H1 (cell line): ENCODE measurements at regions not wholly inside any gene's neighbourhood (a gene's known extent, or its start where the extent isn't known, plus 50 kb on each side); places are given as distances from the start of the nearest gene placed in this dataset.

Experiments
- CTCF ChIA-PET: fragments of 300-600 bp; sonication (Branson Sonifier 250); formaldehyde crosslinking; loops from one replicate; lab custom pipeline; 2021; ENCODE audit not compliant: partially characterized antibody; lab: Charles Lee
- POLR2A ChIA-PET: fragments of 300-600 bp; sonication (Branson Sonifier 250); formaldehyde crosslinking; loops from one replicate; lab custom pipeline; 2021; ENCODE audit warnings: inconsistent platforms; ENCODE audit not compliant: partially characterized antibody; lab: Charles Lee
- DNase-seq, 2 experiments: peaks; one replicate each; pipeline versions ENCODE4 v3.0.0 to v3.0.0-alpha.2; 2010 to 2022; ENCODE audit warnings: low spot score in 2 of 2, low read depth in 1 of 2, mixed read lengths in 1 of 2
- FAIRE-seq: peaks from 2 replicates; lab custom pipeline; 2011; peaks lifted over from hg19 to GRCh38; lab: Jason Lieb, UNC
- H2AFZ ChIP-seq: 2 replicates; pipeline ENCODE4 v1.8.1; 2012; ENCODE audit warnings: low read length, inconsistent platforms
- H2AK5ac ChIP-seq: 2 replicates; pipeline ENCODE4 v1.6.1; 2013; ENCODE audit warnings: low read depth, low read length
- H2BK120ac ChIP-seq: replicated peaks from 2 replicates; pipeline ENCODE3; 2013; ENCODE audit warnings: low read depth, low read length, inconsistent platforms
- H2BK12ac ChIP-seq: 2 replicates; pipeline ENCODE4 v1.6.1; 2013; ENCODE audit warnings: low read depth, low read length
- H2BK15ac ChIP-seq: 2 replicates; pipeline ENCODE4 v1.6.1; 2013; ENCODE audit warnings: low read length
- H2BK20ac ChIP-seq: 2 replicates; pipeline ENCODE4 v1.6.1; 2013; ENCODE audit warnings: low read length
- H2BK5ac ChIP-seq: 2 replicates; pipeline ENCODE4 v1.6.1; 2013; ENCODE audit warnings: low read depth, low read length
- H3K14ac ChIP-seq: 2 replicates; pipeline ENCODE4 v1.6.1; 2013; ENCODE audit warnings: inconsistent platforms; ENCODE audit not compliant: insufficient read length
- H3K18ac ChIP-seq: 2 replicates; pipeline ENCODE4 v1.6.1; 2013; ENCODE audit warnings: low read length; ENCODE audit errors: extremely low read depth
- H3K23ac ChIP-seq: 2 replicates; pipeline ENCODE4 v1.6.1; 2013; ENCODE audit warnings: inconsistent platforms; ENCODE audit not compliant: insufficient read length
- H3K23me2 ChIP-seq: 2 replicates; pipeline ENCODE4 v1.6.1; 2013; ENCODE audit warnings: low read depth, low read length
- H3K27ac ChIP-seq: 2 replicates; pipeline ENCODE4 v1.6.1; 2011; ENCODE audit warnings: low read depth, low read length, inconsistent platforms
- H3K27me3 ChIP-seq, 4 experiments: replicated peaks in 1 of 4; 1 replicate in 1 of 4; 2 replicates in 3 of 4; pipeline versions ENCODE4 v1.6.1 to v1.8.1; 2011 to 2013; ENCODE audit warnings: low read length in 3 of 4, mild to moderate bottlenecking in 3 of 4, inconsistent platforms in 2 of 4, mixed read lengths in 2 of 4, moderate library complexity in 1 of 4; ENCODE audit not compliant: control insufficient read depth in 3 of 4, insufficient read depth in 3 of 4; ENCODE audit errors: extremely low read depth in 1 of 4
- H3K36me3 ChIP-seq, 4 experiments: 2 replicates each; pipeline versions ENCODE4 v1.6.1 to v1.8.1; 2011 to 2013; ENCODE audit warnings: mild to moderate bottlenecking in 4 of 4, low read length in 3 of 4, moderate library complexity in 2 of 4, control low read depth in 1 of 4, inconsistent platforms in 1 of 4; ENCODE audit not compliant: insufficient read depth in 4 of 4, control insufficient read depth in 2 of 4
- H3K4ac ChIP-seq: replicated peaks from 2 replicates; pipeline ENCODE3; 2013; ENCODE audit warnings: low read length, low read depth, mixed read lengths, inconsistent platforms; ENCODE audit not compliant: insufficient read length
- H3K4me1 ChIP-seq, 4 experiments: replicated peaks in 1 of 4; 1 replicate in 1 of 4; 2 replicates in 3 of 4; pipeline versions ENCODE4 v1.6.1 to v1.8.1; 2011 to 2013; ENCODE audit warnings: low read length in 3 of 4, inconsistent platforms in 2 of 4, mixed read lengths in 1 of 4; ENCODE audit not compliant: insufficient read depth in 4 of 4, control insufficient read depth in 3 of 4
- H3K4me2 ChIP-seq, 2 experiments: 2 replicates each; pipeline versions ENCODE4 v1.6.1 to v1.8.1; 2011 to 2013; ENCODE audit warnings: low read depth in 2 of 2, low read length in 2 of 2, control low read depth in 1 of 2, inconsistent platforms in 1 of 2, mild to moderate bottlenecking in 1 of 2; ENCODE audit not compliant: insufficient read depth in 1 of 2
- H3K4me3 ChIP-seq, 4 experiments: fragments of 200-600, 300-600 bp in 1 of 4; sonication (generic), shearing (Covaris generic), sonication (Bioruptor Twin) in 1 of 4; 2 replicates each; pipeline versions ENCODE4 v1.5.1 to v1.8.1; 2011 to 2016; ENCODE audit warnings: low read length in 4 of 4, low read depth in 3 of 4, control low read depth in 2 of 4, inconsistent platforms in 2 of 4, mild to moderate bottlenecking in 2 of 4, mixed read lengths in 1 of 4, moderate library complexity in 1 of 4; ENCODE audit not compliant: insufficient read depth in 2 of 4; ENCODE audit errors: extremely low read depth in 1 of 4
- H3K56ac ChIP-seq: replicated peaks from 2 replicates; pipeline ENCODE3; 2013; ENCODE audit warnings: low read depth, mild to moderate bottlenecking, mixed read lengths, low read length, inconsistent platforms; ENCODE audit not compliant: insufficient read length
- H3K79me1 ChIP-seq: 2 replicates; pipeline ENCODE4 v1.6.1; 2013; ENCODE audit warnings: low read depth, low read length, control low read depth
- H3K79me2 ChIP-seq, 2 experiments: 2 replicates each; pipeline versions ENCODE4 v1.6.1 to v1.8.1; 2012 to 2013; ENCODE audit warnings: low read length in 2 of 2, mild to moderate bottlenecking in 2 of 2, inconsistent platforms in 1 of 2; ENCODE audit not compliant: insufficient read depth in 2 of 2, control insufficient read depth in 1 of 2
- H3K9ac ChIP-seq, 4 experiments: replicated peaks in 1 of 4; 1 replicate in 1 of 4; 2 replicates in 3 of 4; pipeline versions ENCODE4 v1.6.1 to v1.8.1; 2011 to 2013; ENCODE audit warnings: low read depth in 3 of 4, low read length in 3 of 4, control low read depth in 2 of 4, mild to moderate bottlenecking in 2 of 4, moderate library complexity in 2 of 4, inconsistent platforms in 1 of 4; ENCODE audit errors: extremely low read depth in 1 of 4
- H3K9me3 ChIP-seq, 2 experiments: 2 replicates each; pipeline versions ENCODE4 v1.6.1 to v1.8.1; 2012 to 2013; ENCODE audit warnings: mild to moderate bottlenecking in 2 of 2, moderate library complexity in 2 of 2, control low read depth in 1 of 2, inconsistent platforms in 1 of 2, low read depth in 1 of 2, low read length in 1 of 2, mixed read lengths in 1 of 2; ENCODE audit not compliant: insufficient read depth in 2 of 2
- H4K20me1 ChIP-seq, 2 experiments: replicated peaks in 1 of 2; 2 replicates each; pipeline versions ENCODE3 to v1.8.1; 2011 to 2013; ENCODE audit warnings: inconsistent platforms in 2 of 2, low read length in 2 of 2, mild to moderate bottlenecking in 1 of 2; ENCODE audit not compliant: insufficient read depth in 2 of 2, control insufficient read depth in 1 of 2
- H4K5ac ChIP-seq: 2 replicates; pipeline ENCODE4 v1.6.1; 2013; ENCODE audit warnings: low read length, low read depth, mixed read lengths, inconsistent platforms; ENCODE audit not compliant: insufficient read length
- H4K8ac ChIP-seq: 2 replicates; pipeline ENCODE4 v1.8.0; 2013; ENCODE audit warnings: mild to moderate bottlenecking, moderate library complexity, low read length, inconsistent platforms; ENCODE audit not compliant: insufficient read depth; ENCODE audit errors: extremely low read depth
- H4K91ac ChIP-seq: replicated peaks from 2 replicates; pipeline ENCODE3; 2013; ENCODE audit warnings: low read length, mixed read lengths, inconsistent platforms; ENCODE audit not compliant: insufficient read length
- CREB1 ChIP-seq: IDR thresholded peaks from 2 replicates; pipeline ENCODE4 v1.6.1; 2012; ENCODE audit warnings: inconsistent platforms
- CTBP2 ChIP-seq: IDR thresholded peaks from 2 replicates; pipeline ENCODE4 v1.7.0; 2011; ENCODE audit warnings: borderline replicate concordance, mild to moderate bottlenecking, moderate library complexity, mixed read lengths, low read length; ENCODE audit not compliant: insufficient read depth, insufficient read length
- HDAC2 ChIP-seq, 2 experiments: fragments of 300-600 bp in 1 of 2; sonication (generic) in 1 of 2; IDR thresholded peaks; 2 replicates each; pipeline ENCODE4 v1.6.1; 2011 to 2012; ENCODE audit warnings: low read depth in 2 of 2, low read length in 2 of 2, mild to moderate bottlenecking in 2 of 2, moderate library complexity in 2 of 2, borderline replicate concordance in 1 of 2, inconsistent platforms in 1 of 2
- MAX ChIP-seq: IDR thresholded peaks from 2 replicates; pipeline ENCODE4 v1.6.1; 2012; ENCODE audit warnings: inconsistent platforms
- RAD21 ChIP-seq, 2 experiments: IDR thresholded peaks in 1 of 2; conservative IDR thresholded peaks in 1 of 2; 2 replicates each; pipeline ENCODE4 v1.6.1; 2011; ENCODE audit warnings: low read depth in 2 of 2, low read length in 2 of 2, improper control_type of control experiment in 1 of 2, inconsistent platforms in 1 of 2, mild to moderate bottlenecking in 1 of 2, moderate library complexity in 1 of 2
- TAF7 ChIP-seq: optimal IDR thresholded peaks from 2 replicates; pipeline ENCODE3; 2011; ENCODE audit warnings: low read depth, mild to moderate bottlenecking, inconsistent platforms, low read length, moderate library complexity, borderline replicate concordance
- TEAD4 ChIP-seq: IDR thresholded peaks from 2 replicates; pipeline ENCODE4 v1.6.1; 2012; ENCODE audit warnings: low read depth, low read length, inconsistent platforms, mixed read lengths
- WGBS, 2 experiments: shearing (Covaris generic) in 1 of 2; methylation state at CpG; one replicate each; pipeline versions ENCODE4 v1.1.6 to v1.1.7; 2013 to 2015; ENCODE audit warnings: low lambda C conversion rate in 2 of 2, mixed read lengths in 2 of 2, inconsistent platforms in 1 of 2, low coverage in 1 of 2, missing lambda C conversion rate in 1 of 2; ENCODE audit not compliant: insufficient replicate concordance in 2 of 2, insufficient coverage in 1 of 2, insufficient read length in 1 of 2; ENCODE audit errors: extremely low coverage in 1 of 2, missing lambda C conversion rate in 1 of 2; 5-methylcytosine and 5-hydroxymethylcytosine counted together
- TF ChIP-seq, protein P1 (sequence below), 3 experiments: IDR thresholded peaks; 1 replicate in 2 of 3; 2 replicates in 1 of 3; pipeline versions ENCODE4 v1.5.1 to v1.6.1; 2011; ENCODE audit warnings: low read length in 3 of 3, mild to moderate bottlenecking in 3 of 3, inconsistent platforms in 2 of 3, low read depth in 1 of 3, moderate library complexity in 1 of 3; ENCODE audit not compliant: insufficient read depth in 1 of 3; ENCODE audit errors: control extremely low read depth in 1 of 3
- TF ChIP-seq, protein P2 (sequence below): IDR thresholded peaks from 2 replicates; pipeline ENCODE4 v1.6.1; 2012; ENCODE audit warnings: low read length, inconsistent platforms

GRCh38 chr20:55449091-55449490 lies 556.2 kb downstream of the CBLN4 start:
- H4K8ac ChIP-seq: no peak overlapping the region
- H3K23ac ChIP-seq: no peak overlapping the region
- H3K36me3 ChIP-seq: no peaks in the 10 kb centered on the region
- no peak overlapping the region for H3K4ac ChIP-seq
- no peaks in the 10 kb centered on the region for H4K20me1 ChIP-seq
- H2BK15ac ChIP-seq: no peak overlapping the region
- H2AFZ ChIP-seq: no peak overlapping the region
- no peak for DNase-seq
- no peak overlapping the region for H3K4me2 ChIP-seq
- H3K14ac ChIP-seq: no peak overlapping the region
- H3K9me3 ChIP-seq: no peaks in the 10 kb centered on the region
- H4K91ac ChIP-seq: no peak overlapping the region
- no peak overlapping the region for H3K27ac ChIP-seq
- H3K27me3 ChIP-seq: no peaks in the 10 kb centered on the region
- H3K23me2 ChIP-seq: no peaks in the 10 kb centered on the region
- no peak overlapping the region for H2BK120ac ChIP-seq
- no peak overlapping the region for H3K4me3 ChIP-seq
- no peak overlapping the region for H2BK5ac ChIP-seq
- H3K79me1 ChIP-seq: no peaks in the 10 kb centered on the region
- CTCF ChIA-PET: no interaction called here
- no peaks in the 10 kb centered on the region for H3K79me2 ChIP-seq
- WGBS, 2 experiments: 100% methylated on average over 1 of the region's 1 CpG; no CpG with 5 or more reads in 1 of the 2 experiments
- H2BK20ac ChIP-seq: no peak overlapping the region
- no peak overlapping the region for H4K5ac ChIP-seq
- no peak overlapping the region for H3K56ac ChIP-seq
- POLR2A ChIA-PET: no interaction called here
- H3K18ac ChIP-seq: no peak overlapping the region
- FAIRE-seq: no peak
- no peak overlapping the region for H3K9ac ChIP-seq
- H2BK12ac ChIP-seq: no peak overlapping the region
- no peak overlapping the region for H2AK5ac ChIP-seq
- H3K4me1 ChIP-seq: no peaks in the 10 kb centered on the region
- no peak for TF ChIP-seq CTBP2
- TF ChIP-seq MAX: no peak
- TF ChIP-seq CREB1: no peak
- TF ChIP-seq RAD21 (IDR thresholded peaks at IDR 0.05 in 1 of 2, conservative IDR thresholded peaks at IDR 0.05 in 1 of 2; ENCODE audit: low read depth in 2 of 2, low read length in 2 of 2): no peak
- TF ChIP-seq, protein P1, sequence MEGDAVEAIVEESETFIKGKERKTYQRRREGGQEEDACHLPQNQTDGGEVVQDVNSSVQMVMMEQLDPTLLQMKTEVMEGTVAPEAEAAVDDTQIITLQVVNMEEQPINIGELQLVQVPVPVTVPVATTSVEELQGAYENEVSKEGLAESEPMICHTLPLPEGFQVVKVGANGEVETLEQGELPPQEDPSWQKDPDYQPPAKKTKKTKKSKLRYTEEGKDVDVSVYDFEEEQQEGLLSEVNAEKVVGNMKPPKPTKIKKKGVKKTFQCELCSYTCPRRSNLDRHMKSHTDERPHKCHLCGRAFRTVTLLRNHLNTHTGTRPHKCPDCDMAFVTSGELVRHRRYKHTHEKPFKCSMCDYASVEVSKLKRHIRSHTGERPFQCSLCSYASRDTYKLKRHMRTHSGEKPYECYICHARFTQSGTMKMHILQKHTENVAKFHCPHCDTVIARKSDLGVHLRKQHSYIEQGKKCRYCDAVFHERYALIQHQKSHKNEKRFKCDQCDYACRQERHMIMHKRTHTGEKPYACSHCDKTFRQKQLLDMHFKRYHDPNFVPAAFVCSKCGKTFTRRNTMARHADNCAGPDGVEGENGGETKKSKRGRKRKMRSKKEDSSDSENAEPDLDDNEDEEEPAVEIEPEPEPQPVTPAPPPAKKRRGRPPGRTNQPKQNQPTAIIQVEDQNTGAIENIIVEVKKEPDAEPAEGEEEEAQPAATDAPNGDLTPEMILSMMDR (IDR thresholded peaks at IDR 0.05; ENCODE audit: control extremely low read depth in 1 of 3, insufficient read depth in 1 of 3, low read depth in 1 of 3, low read length in 3 of 3): no peak
- TF ChIP-seq, protein P2, sequence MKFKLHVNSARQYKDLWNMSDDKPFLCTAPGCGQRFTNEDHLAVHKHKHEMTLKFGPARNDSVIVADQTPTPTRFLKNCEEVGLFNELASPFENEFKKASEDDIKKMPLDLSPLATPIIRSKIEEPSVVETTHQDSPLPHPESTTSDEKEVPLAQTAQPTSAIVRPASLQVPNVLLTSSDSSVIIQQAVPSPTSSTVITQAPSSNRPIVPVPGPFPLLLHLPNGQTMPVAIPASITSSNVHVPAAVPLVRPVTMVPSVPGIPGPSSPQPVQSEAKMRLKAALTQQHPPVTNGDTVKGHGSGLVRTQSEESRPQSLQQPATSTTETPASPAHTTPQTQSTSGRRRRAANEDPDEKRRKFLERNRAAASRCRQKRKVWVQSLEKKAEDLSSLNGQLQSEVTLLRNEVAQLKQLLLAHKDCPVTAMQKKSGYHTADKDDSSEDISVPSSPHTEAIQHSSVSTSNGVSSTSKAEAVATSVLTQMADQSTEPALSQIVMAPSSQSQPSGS: no peak
- no peak for TF ChIP-seq TAF7
- no peak for TF ChIP-seq TEAD4
- no peak for TF ChIP-seq HDAC2 (IDR thresholded peaks at IDR 0.05; ENCODE audit: borderline replicate concordance in 1 of 2, low read depth in 2 of 2, low read length in 2 of 2)
